Sigmoid colon (tissue), 4 donors: ENCODE measurements at regions not wholly inside any gene's neighbourhood (a gene's known extent, or its start where the extent isn't known, plus 50 kb on each side); places are given as distances from the start of the nearest gene placed in this dataset.

ENCODE experiments used
- CTCF ChIP-seq, 4 experiments: fragments of 450-650 bp in 3 of 4; fragments of 200-600 bp in 1 of 4; IDR thresholded peaks; one replicate each; pipeline ENCODE4 v1.5.1; 2016 to 2019; ENCODE audit warnings: antibody characterized with exemption in 4 of 4, mild to moderate bottlenecking in 3 of 4, moderate library complexity in 2 of 4
- EP300 ChIP-seq, 4 donors: sonication (generic); formaldehyde crosslinking; IDR thresholded peaks; one replicate each; pipeline ENCODE4 v1.6.1; 2017; ENCODE audit warnings: antibody characterized with exemption in 4 of 4
- POLR2A ChIP-seq, 2 donors: fragments of 450-650 bp; IDR thresholded peaks; one replicate each; pipeline ENCODE4 v1.6.1; 2016; ENCODE audit warnings: antibody characterized with exemption in 2 of 2, mild to moderate bottlenecking in 2 of 2, moderate library complexity in 2 of 2

DNA sequence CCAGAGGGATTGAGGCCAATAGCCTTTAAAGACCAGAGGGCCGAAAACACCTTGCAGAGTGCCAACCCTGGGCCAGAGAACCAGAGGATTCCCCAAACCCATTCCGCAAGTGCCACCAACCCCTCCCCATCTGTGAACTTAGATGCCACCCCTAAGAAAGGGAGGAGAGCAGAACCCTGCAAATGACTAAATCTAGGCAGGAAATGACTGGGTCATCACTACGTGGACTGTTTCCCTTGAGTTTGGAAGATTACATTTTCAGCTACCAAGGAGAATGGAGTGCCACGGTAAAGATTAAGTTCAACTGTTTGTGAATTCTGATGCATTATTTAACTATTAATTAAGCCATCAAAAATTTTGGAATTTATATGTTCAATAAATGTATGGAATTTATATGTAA lies 142.8 kb downstream of the ENC1 start:
- TF ChIP-seq EP300 (IDR thresholded peaks at IDR 0.05) = no peak
- TF ChIP-seq CTCF (IDR thresholded peaks at IDR 0.05) = no peak
- TF ChIP-seq POLR2A (IDR thresholded peaks at IDR 0.05) = no peak
